ENCODE measurements at regions not wholly inside any gene's neighbourhood (a gene's known extent, or its start where the extent isn't known, plus 50 kb on each side); places are given as distances from the start of the nearest gene placed in this dataset.

- intact Hi-C loops (cut with micrococcal nuclease): no loop called here
- Mint-ChIP-seq H3K4me3 (no peak overlapping the region), H3K27ac (no peak overlapping the region), H3K9me3 (peaks cover 0 to 2% (median 0%) of the 10 kb centered on the region in 7 donors), H3K36me3 (no peaks in the 10 kb centered on the region), H3K27me3 (ENCODE audit: low read depth in 3 of 3) (peaks cover 0 to 1% (median 0%) of the 10 kb centered on the region in 3 donors), H3K4me1 (no peaks in the 10 kb centered on the region)
- DNase-seq: no peak
- WGBS (ENCODE audit: insufficient coverage): 77% methylated on average over 3 of the region's 11 CpGs
- Histone ChIP-seq H3K27ac (ENCODE audit: low read depth in 1 of 2, low read length in 2 of 2) (no peak overlapping the region), H3K9me3 (replicated peaks in 1 of 2; ENCODE audit: control insufficient read depth in 1 of 2, insufficient read depth in 1 of 2, low read length in 2 of 2) (no peaks in the 10 kb centered on the region), H3K4me1 (ENCODE audit: control insufficient read depth in 1 of 2, insufficient read depth in 2 of 2, low read length in 2 of 2) (no peaks in the 10 kb centered on the region), H3K4me3 (replicated peaks in 1 of 3; ENCODE audit: low read depth in 2 of 3, low read length in 3 of 3) (no peak overlapping the region), H4K20me1 (ENCODE audit: insufficient read depth, low read length) (no peaks in the 10 kb centered on the region), H3K9ac (ENCODE audit: insufficient read depth, low read length, poor library complexity, severe bottlenecking) (no peak overlapping the region), H3K4me2 (replicated peaks; ENCODE audit: extremely low read depth, low read length, poor library complexity, severe bottlenecking) (no peak overlapping the region), H3K36me3 (replicated peaks in 1 of 2; ENCODE audit: control insufficient read depth in 1 of 2, insufficient read depth in 2 of 2, low read length in 2 of 2) (no peaks in the 10 kb centered on the region), H2AFZ (ENCODE audit: insufficient read depth, low read depth, low read length, poor library complexity, severe bottlenecking) (no peak overlapping the region), H3K27me3 (ENCODE audit: control insufficient read depth in 2 of 2, insufficient read depth in 2 of 2, low read length in 2 of 2) (no peaks in the 10 kb centered on the region), H3K79me2 (ENCODE audit: insufficient read depth, low read length) (no peaks in the 10 kb centered on the region)
- TF ChIP-seq CTCF (IDR thresholded peaks at IDR 0.05): no peak
These were observed 212.3 kb upstream of the RORB start for GRCh38 chr9:74284581-74285450.

GRCh38 chr9:74293479-74293878 is 203.7 kb upstream of the RORB start:
- no peak for DNase-seq
- intact Hi-C loops (cut with micrococcal nuclease): no loop called here
- Histone ChIP-seq H3K4me3 (replicated peaks in 1 of 3; ENCODE audit: low read depth in 2 of 3, low read length in 3 of 3) (no peak overlapping the region), H3K9ac (ENCODE audit: insufficient read depth, low read length, poor library complexity, severe bottlenecking) (no peak overlapping the region), H3K36me3 (replicated peaks in 1 of 2; ENCODE audit: control insufficient read depth in 1 of 2, insufficient read depth in 2 of 2, low read length in 2 of 2) (no peaks in the 10 kb centered on the region), H4K20me1 (ENCODE audit: insufficient read depth, low read length) (no peaks in the 10 kb centered on the region), H3K4me2 (replicated peaks; ENCODE audit: extremely low read depth, low read length, poor library complexity, severe bottlenecking) (no peak overlapping the region), H3K79me2 (ENCODE audit: insufficient read depth, low read length) (no peaks in the 10 kb centered on the region), H3K4me1 (ENCODE audit: control insufficient read depth in 1 of 2, insufficient read depth in 2 of 2, low read length in 2 of 2) (no peaks in the 10 kb centered on the region), H3K27ac (ENCODE audit: low read depth in 1 of 2, low read length in 2 of 2) (no peak overlapping the region), H3K27me3 (ENCODE audit: control insufficient read depth in 2 of 2, insufficient read depth in 2 of 2, low read length in 2 of 2) (no peaks in the 10 kb centered on the region), H3K9me3 (replicated peaks in 1 of 2; ENCODE audit: control insufficient read depth in 1 of 2, insufficient read depth in 1 of 2, low read length in 2 of 2) (no peaks in the 10 kb centered on the region), H2AFZ (ENCODE audit: insufficient read depth, low read depth, low read length, poor library complexity, severe bottlenecking) (no peak overlapping the region)
- Mint-ChIP-seq H3K4me3 (no peak overlapping the region), H3K27me3 (ENCODE audit: low read depth in 3 of 3) (peaks cover 0 to 1% (median 0%) of the 10 kb centered on the region in 3 donors), H3K4me1 (no peaks in the 10 kb centered on the region), H3K9me3 (peaks cover 0 to 3% (median 0%) of the 10 kb centered on the region in 7 donors), H3K27ac (no peak overlapping the region), H3K36me3 (no peaks in the 10 kb centered on the region)
- TF ChIP-seq CTCF (IDR thresholded peaks at IDR 0.05): no peak
- WGBS (ENCODE audit: insufficient coverage): 57% methylated on average over 1 of the region's 2 CpGs

All from CD14-positive monocyte (primary cell).